ENCODE measurements at regions not wholly inside any gene's neighbourhood (a gene's known extent, or its start where the extent isn't known, plus 50 kb on each side); places are given as distances from the start of the nearest gene placed in this dataset.
A peak's percentile ranks its signal among the peaks of the same experiment; 100 is the strongest.

DNA sequence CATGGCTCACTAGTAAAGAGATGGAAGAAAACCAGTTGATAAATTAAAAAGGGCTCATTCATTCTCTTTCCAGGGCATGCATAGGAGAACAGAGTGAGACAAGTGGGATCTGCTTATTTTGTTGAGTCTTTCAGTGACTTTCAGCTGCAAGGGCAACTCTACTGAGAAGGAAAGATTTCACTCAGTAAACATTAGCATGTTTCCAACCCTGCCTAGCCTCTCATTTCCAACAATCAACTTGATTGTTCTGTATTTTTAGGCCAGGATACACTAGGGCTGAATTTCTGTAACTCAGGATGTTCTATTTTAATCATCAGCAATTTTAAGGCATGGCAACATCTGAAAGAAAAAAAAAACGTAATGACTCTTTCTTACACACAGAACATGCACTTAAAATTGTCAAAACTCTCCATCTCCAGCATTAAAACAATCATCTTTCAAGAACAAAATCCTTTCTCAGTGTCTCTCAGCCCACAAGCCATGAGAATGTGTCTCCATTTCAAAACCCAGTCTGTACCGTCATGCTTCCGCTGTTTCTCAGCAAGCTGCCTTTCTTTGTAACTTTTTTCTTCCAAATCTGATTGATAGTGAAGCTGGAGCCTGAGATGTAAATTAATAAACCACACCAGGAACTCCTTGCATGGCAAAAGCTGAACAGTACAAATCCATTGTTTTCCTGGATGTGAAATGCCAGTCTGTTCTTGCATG, 147.2 kb upstream of the KLF14 start:
- no peak for DNase-seq

DNA sequence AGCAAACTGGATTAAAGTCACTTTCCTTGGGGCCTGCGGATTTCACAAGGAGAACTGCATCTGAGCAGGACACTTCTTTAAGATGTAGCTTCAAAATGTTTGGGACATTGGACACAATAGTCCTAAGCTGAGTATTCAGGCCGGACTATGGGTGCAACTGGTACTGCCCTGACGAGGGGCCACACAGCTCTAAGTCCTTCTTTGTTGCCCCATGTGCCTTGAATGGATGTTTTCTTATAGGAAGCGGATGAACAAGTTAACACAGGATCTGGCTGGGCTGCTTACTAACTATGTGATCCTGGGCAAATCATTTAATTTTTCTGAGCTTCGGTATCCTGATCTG, 147.8 kb upstream of the KLF14 start:
- DNase-seq = no peak

DNA sequence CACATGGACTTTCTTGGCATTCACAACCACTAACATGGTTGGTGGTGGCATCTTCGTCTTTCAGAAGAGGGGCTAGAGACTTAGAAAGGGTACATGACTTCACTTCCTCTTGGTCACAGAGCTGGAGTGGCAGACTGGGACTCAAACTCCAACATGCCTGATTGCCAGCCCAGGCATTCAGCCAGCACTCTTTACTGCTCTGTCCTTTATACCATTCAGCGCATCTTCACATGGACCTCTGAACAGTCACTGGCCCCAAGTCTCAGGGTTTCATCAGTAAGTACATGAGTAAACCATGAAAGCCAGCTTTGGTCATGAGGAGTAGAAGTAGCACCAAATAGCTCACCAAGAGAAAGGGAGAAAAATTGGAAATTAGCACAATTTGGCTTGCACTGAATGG, 148.4 kb upstream of the KLF14 start:
- DNase-seq = no peak

DNA sequence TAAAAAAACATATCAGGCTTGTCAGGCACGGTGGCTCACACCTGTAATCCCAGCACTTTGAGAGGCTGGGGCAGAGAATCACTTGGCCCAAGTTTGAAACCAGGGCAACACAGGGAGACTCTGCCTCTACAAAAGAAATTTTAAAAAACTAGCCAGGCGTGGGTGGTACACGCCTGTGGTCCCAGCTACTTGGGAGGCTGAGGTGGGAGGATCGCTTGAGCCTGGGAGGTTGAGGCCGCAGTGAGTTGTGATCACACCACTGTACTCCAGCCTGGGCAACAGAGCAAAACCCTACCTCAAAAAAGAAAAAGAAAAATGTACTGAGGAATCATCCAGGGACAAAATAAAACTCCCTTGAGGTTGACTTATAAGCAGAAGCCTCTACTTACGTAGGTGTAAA, 149.9 kb upstream of the KLF14 start:
- DNase-seq = no peak

DNA sequence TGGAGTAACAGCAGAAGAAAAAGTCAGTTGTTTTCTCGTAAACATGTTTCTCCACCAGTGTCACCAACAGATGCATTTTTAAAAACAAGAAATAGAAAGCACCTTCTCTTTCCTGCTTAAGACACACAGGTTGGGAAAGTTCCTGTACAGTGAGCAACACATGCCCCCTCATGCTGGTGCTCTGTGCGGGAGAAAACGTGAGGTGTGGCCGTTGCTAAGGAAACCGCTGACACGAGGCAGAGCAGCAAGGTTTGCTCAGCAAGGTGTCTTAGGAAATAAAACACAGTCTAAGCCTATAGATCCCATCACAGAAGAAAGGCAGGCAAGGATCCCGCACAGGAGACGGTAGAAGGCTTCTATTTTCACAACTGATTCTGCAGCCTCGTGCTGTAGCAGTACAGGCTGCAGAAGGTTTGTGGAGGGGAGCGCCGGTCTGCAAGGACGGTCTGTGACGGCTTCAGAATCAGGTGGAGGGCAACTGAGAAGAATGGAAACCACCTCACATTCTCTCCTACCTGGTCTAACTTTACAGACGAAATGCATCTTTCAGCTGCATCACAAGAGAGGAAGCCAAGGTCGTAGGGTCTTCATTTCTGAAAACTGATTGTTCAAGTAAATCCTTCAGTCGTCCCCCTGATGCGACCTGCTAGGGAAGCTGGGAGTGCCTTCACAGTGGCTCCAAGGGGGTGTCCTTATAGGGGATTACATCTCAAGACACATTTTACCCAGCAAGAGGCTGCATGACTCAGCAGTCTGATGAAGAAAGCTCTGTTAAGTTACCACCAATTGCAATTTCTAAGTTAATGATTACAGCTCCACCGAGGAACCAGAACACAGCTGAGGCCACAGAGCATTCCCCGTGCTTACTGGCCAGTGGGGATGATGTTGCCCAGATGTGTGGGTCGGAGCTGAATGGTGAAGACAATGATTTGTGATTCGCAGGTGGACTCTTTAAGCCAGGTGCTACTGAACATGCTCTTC, 150.7 kb upstream of the KLF14 start:
- no peak for DNase-seq

DNA sequence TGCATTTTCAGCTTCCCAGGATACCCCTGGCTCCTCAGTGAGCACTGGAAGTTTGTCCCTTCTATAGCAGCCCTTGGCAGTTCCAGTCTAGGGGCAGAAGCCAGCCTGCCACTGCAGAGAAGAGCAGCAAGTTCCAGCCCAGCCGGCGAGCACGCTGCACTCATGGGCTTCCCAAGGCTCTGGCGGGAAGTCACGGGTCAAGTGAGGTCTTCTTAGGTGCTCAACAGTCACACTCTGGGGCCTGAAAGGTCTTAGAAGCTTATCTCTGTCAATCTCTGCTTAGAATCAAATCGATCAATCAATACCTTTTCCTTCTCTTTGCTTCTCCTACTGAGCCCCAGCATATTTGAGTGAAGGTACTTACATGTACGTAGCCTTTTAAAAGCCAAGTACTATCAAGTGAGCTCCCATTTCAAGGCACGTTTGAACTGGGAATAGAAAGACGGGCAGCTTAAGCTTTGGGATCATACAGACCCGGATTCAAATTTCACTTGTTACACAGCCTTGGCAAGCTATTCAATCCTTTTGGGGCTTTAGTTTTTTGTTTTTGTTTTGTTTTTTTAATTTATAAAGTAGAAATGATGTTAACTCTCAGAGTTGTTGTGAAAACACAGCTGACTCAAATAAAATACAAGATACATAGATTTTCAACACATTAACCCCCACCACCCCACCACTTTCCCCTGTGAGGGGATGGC, 152.6 kb upstream of the KLF14 start:
- no peak for DNase-seq

DNA sequence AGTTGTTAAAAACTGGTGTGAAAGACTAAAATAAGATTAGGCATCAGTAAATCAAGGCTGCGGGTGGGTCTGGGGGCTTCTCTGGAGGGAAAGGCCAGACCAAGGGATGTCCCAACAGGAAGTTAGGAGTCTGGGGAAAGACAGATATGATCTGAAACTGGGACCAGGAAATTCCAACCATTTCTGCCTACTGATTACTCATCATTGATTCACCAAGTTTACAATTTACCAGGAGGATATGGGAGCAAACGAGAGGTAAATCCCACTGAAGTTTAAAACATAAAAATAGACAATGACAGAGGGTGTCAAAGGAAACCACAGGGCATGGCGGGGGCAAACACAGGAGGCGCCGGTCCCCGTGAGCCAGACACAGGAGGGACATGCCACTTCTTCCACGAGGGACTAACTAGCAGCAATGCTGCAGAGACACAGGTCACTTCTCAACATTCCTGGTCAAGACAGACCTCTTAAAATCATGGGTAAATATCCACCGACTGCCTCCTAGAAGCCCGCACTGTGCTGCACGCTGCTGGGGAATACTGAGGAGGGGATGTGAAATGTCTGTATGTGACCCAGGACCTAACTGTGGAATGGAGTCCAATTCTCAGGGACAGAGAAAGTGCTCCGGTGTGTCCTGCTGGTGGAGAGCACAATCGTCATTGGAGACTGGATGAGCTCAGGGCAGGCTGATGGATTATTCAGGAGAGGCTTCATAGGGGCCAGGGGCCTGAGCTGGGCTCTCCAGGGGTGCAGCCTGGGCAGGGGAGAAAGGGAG, 153.4 kb upstream of the KLF14 start:
- DNase-seq = no peak

DNA sequence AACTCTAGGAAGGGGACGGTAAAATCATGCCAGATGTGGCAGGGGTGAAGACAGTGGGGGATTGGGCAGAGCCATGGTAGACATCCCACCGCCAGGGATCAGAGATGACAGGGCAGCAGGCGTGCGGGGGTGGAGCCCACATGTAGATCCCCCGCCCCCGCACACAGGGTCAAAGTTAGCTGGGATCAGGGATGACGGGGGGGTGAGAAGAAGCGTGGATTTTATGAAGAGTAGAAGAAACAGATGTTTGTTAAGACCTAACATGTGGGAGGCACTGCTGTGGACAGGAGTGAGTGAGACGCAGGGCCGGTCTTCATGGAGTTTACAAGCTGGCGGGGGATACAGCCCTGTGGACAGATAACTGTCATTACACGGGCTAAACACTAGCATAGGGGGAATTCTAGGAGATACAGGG, 154.0 kb upstream of the KLF14 start:
- DNase-seq = no peak

DNA sequence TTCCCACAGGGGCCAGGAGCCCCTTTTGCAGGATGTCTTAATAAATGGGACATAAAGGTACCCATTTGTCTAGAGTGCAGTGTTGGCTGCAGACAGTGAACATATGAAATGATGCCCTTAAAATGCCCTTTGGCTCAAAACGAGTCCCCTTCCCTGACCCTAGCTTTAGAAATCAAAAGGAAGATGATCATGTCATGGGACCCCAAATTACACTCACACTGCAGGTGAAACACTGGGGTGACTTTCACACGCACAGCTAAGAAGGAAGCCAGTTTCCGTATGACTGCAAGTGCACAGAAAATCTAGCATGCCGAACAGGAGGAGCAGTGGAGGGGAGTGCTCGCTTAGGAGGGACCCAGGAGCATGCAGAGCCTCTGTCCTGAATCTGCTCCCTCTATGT, 154.5 kb upstream of the KLF14 start:
- DNase-seq = no peak

DNA sequence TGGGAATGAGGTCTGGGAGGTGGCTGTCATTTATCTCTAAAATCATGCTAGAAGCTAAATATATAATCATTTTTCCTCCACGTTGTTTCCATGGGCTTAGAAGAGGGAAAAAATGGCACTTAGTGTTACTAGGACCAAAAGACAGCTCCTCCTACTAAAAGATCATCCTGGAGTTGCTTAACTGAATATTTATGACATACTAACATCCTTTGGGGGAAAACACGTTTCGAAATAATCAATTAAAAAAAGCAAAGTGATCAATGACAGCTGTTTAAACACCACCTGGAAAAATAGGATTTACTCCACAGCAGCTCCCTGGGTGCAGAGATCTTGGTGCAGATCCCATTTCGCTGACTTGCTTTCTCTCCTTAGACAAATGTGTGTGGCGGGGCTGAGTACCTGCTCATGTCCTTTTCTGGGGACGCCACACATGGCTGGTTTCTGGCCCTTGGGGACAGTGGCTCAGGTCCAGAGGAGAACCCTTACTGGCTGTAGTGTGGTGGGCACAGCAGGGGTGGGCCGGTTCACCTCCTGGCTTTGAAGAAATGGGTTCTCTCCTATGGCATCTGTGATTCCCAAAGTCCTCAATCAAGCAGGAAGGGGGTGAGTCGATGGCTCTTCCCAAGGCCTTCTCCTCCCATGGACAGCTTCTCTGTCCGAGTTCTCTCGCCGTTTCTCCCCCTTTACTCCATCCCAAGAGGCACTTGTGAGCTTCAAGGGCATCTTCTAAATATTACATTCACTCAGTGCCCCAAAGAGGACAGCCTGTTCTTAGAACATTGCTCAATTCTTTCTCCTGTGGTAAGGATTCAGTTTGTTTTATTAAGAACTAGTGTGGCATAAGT, 156.4 kb upstream of the KLF14 start:
- DNase-seq = no peak

DNA sequence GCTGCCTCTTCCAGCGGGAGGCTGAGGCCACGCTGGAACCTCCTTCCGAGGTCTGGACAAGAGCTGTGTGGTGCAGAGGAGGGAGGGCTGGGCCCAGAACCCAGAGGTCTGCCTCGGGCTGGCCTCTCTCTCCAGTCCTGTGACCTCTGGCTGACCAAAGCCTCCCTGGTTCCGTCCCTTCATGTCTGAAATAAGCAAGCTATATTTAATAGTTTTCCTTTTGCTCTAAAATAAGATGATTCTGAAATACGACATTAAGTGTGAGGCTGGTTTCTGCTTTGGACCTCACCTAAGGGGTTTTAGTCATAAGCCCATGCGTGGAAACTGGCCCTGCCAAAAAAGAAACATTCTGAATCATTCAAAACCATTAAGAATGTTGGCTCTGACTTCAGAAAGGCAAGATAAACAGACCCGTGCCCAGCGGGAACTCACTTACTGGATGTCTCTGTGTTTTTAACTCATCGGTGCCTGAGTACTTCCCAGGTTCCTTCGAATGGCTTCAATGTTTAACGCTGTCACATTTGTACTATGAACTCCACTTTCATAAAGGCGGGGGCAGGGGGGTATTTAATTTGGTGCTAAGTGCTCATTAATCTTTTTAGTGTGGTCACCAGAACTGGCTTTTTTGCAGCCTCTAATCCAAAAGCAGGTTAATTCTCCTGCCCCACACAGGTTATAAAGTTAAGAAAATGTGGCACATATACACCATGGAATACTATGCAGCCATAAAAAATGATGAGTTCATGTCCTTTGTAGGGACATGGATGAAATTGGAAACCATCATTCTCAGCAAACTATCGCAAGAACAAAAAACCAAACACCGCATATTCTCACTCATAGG, 157.5 kb upstream of the KLF14 start:
- DNase-seq = no peak

DNA sequence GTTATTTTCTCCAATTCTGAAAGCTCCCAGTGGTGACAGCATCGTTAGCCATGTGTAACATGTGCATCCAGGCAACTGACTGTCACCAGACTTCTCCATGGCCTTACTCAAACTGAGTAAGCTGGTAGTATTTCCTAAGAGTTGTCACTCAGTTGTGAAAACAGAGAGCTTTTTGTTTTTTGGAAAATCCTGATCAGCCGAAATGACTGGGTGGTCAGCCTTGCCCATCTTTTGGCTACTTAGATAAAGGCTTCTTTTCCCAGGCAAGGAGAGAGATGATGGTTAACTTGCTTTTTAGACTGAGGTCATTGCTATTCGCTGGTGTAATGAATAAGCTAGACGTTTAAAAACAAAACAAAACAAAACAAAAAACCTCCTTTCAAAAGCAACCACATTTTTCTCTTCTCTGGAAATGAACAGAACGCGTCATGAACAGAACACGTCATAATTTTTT, 159.5 kb upstream of the KLF14 start:
- DNase-seq = no peak

DNA sequence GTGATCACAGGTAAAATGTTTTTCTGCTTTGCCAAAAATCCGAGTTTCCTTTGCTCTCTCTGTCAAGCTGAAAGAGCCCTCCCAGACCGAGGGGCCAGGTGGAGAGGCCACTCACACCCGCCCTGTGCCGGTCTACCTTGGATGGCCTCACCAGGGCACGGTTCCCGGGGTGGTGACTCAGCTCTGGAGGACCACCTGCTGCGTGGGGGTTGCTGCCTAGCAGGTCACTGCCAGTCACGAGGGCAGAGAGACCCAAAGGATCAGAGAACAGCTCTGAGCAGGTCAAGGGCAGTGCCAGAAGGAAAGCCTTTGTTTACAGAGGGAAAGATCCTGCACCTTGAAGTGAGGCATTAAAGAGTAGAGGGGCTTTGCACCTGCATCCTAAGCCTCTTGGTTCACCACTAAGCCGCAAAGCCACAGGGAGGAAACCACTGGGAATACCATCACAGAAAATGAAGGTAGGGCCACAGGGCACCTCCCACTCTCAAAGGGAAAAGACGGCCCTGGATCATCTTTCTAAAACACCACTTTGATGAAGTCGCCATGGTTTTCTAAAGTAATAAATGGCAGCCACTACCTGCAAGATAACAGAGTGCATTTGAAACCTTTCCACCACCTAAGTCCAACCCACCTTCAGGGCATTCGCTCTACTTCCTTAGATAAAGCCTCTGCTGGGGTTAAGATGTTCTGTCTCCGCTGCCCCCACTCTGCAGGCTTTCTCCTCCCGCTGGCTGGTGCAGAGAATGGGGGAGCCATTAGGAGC, 160.3 kb upstream of the KLF14 start:
- no peak for DNase-seq

DNA sequence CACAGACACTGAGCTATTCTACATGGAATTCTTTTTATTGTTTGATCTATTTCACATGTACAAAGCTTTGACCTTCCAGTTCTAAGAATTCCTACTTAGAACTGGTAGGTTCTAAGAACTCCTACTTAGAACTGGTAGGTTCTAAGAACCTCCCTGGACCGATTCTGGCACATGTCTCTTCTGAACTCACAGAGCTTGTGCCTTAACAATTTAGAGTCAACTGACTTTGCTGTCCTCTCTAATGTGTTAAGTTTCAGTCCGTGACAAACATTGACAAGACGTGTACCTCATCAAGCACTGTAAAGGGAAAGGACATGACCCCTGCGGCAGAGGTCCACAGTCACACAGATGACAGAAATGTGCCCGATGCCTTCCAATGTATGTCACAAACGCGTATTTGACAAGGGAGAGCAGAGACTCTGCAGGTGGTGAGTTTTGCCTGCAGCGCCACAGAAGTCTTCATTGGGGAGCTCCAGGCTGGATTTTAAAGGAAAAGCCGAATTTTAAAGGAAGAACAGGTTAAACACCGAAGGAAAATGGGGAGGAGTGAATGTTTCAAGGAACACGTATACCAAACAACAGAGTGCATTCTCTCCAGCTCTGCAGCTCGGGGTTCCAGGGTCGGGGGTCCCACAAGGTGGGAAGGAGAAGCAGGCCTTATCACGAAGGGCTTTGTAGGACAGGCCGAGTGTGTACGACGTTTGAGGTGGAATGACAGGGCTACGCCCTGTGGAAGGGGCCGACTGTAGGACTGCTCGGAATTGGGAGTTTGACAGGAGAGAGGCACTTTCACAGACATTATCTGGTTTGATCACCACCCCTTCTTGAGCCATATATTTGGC, 161.1 kb upstream of the KLF14 start:
- no peak for DNase-seq

DNA sequence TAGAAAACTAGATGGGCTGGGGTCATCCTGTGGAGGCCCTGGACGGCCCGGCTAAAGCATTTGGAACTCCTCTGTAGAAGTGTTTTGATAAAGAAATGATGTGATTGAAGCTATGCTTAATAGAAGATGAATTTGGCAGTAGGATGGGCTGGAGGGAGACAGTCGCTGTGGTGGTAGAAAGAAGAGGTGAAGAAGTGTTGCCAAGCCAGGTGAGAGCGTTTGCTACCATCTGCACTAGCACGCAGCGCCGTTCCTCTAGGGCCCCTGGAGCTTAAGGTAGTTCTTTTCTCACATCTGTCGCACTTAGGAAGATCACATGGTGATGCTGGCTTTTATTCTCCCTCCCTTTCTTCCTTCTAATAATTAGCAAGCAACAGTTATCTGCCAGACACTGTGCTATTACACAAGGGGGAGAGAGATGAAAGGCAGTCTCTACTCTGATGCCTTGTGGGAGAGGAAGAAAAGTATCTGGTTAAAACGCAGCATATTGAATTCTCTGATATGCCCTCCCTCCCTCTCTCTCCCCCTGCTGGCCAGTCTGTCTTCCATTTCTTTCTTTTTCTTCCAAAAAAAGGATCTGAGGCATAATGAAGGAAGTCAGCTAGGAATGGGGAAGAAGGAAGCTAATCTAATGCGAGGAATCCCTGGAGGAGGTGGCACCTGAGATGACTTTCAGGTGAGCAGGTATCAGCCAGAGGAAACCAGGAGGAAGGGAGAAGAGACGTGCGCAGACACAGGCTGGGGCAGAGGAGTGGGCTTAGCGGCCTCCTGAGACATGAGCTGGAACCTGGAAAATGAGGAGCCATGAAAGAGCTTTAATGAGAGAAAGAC, 162.3 kb upstream of the KLF14 start:
- DNase-seq = no peak

DNA sequence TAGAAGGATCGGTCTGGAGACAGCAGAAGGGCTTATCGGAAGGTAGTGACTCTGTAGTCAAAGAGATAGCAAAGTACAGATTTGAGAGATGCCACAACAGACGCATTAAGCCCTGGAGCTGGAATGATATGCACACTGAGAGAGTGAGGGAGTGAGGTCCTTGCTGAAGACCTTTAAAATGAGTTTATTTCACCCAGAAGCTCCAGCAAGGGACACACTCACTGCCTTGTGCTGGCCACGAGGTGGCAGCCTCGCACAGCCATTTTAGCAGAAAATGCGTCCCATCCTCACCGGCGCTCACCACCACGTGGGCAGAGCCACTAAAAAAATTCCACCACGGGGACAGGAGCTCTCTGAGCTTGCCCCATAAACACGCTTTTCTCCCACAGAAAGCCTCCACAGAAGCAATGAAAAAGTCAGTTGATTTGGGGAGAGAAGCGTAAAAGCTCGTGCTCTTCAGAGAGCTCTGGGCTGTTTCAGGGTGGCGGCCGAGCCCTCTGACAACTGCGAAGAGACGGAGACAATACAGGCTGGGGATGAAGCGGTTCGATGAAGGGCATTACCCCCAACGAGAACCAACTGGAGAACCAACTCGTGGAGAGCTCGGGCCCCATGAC, 163.0 kb upstream of the KLF14 start:
- peak; percentile 82 for DNase-seq

DNA sequence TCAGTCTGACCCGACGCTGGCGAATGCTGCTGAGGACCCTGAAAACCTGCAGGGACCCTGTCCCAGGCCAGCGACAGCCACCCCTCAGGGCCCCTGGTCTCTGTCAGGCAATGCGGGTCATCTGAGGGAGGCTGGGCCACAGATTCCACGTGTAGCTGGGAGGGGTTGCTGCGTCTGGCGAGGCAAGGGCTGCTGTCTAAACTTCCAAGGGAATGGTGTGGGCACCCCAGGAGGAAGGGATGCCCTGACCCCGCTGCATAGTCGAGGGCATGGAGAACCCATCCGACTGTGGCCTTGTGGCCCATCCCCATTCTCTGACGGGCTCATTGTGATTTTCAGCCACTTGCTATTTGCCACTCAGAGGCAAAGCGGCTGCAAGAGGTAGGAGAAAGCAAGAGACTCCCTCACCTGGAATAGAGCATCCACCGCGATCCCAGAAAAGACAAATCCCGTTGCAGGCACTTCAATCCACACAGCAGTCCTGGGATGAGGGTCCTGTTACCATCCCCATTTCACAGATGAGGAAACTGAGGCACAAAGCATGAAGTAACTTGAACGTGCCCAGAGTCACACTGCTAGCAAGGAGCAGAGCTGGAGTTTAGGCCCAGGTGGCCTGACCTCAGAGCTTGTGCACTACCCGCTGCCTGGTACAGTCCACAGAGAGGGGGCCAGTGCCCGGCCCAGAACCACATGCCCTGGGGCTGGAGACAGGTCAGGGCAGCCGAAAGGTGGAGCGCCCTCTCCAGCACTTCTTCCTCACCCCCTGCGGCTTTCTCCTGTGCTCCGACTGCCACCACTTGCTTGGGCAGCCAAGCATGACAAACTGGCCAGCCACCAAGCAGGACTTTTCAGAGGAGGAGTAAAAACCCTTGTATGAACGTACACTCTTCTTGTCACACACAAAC, 163.8 kb upstream of the KLF14 start:
- DNase-seq = no peak
